Keratinocyte (primary cell): ENCODE measurements at regions not wholly inside any gene's neighbourhood (a gene's known extent, or its start where the extent isn't known, plus 50 kb on each side); places are given as distances from the start of the nearest gene placed in this dataset.
A peak's percentile ranks its signal among the peaks of the same experiment; 100 is the strongest.

Source experiments
- DNase-seq: peaks from one replicate; pipeline ENCODE4 v3.0.0-alpha.2; 2011; ENCODE audit warnings: low read depth, missing footprints, low spot score
- FAIRE-seq: peaks from 2 replicates; lab custom pipeline; 2011; peaks lifted over from hg19 to GRCh38; lab: Jason Lieb, UNC
- H2AFZ ChIP-seq: 2 replicates; pipeline ENCODE4 v1.6.0; 2012; ENCODE audit warnings: low read length, control low read depth, inconsistent platforms; ENCODE audit not compliant: control insufficient read depth
- H3K27ac ChIP-seq: 2 replicates; pipeline ENCODE4 v1.5.1; 2011; ENCODE audit warnings: low read length; ENCODE audit not compliant: control insufficient read depth, insufficient read depth
- H3K27me3 ChIP-seq: 3 replicates; pipeline ENCODE4 v1.6.0; 2011; ENCODE audit warnings: low read length; ENCODE audit not compliant: control insufficient read depth, insufficient read depth; ENCODE audit errors: extremely low read depth
- H3K36me3 ChIP-seq, 2 experiments: 2 replicates in 1 of 2; 3 replicates in 1 of 2; pipeline ENCODE4 v1.5.1; 2011; ENCODE audit warnings: low read length in 2 of 2, mild to moderate bottlenecking in 1 of 2; ENCODE audit not compliant: control insufficient read depth in 2 of 2, insufficient read depth in 2 of 2; ENCODE audit errors: extremely low read depth in 1 of 2
- H3K4me1 ChIP-seq: 3 replicates; pipeline ENCODE4 v1.5.1; 2011; ENCODE audit warnings: low read length; ENCODE audit not compliant: control insufficient read depth, insufficient read depth; ENCODE audit errors: extremely low read depth
- H3K4me2 ChIP-seq: 3 replicates; pipeline ENCODE4 v1.6.0; 2011; ENCODE audit warnings: low read depth, low read length; ENCODE audit not compliant: control insufficient read depth, insufficient read depth; ENCODE audit errors: extremely low read depth
- H3K4me3 ChIP-seq, 3 experiments: fragments of 200-600 bp in 1 of 3; sonication (generic) in 1 of 3; 2 replicates in 2 of 3; 3 replicates in 1 of 3; pipeline ENCODE4 v1.5.1; 2011 to 2016; ENCODE audit warnings: low read length in 3 of 3, mild to moderate bottlenecking in 3 of 3, control low read depth in 2 of 3, inconsistent platforms in 1 of 3, low read depth in 1 of 3, mixed read lengths in 1 of 3, mixed run types in 1 of 3, moderate library complexity in 1 of 3; ENCODE audit not compliant: control insufficient read depth in 2 of 3, insufficient read depth in 2 of 3; ENCODE audit errors: extremely low read depth in 1 of 3
- H3K79me2 ChIP-seq: 2 replicates; pipeline ENCODE4 v1.6.0; 2012; ENCODE audit warnings: low read length; ENCODE audit not compliant: control insufficient read depth, insufficient read depth
- H3K9ac ChIP-seq: 3 replicates; pipeline ENCODE4 v1.6.0; 2011; ENCODE audit warnings: low read length; ENCODE audit not compliant: control insufficient read depth, insufficient read depth; ENCODE audit errors: extremely low read depth
- H3K9me1 ChIP-seq: 3 replicates; pipeline ENCODE4 v1.6.0; 2011; ENCODE audit warnings: low read length; ENCODE audit not compliant: control insufficient read depth, insufficient read depth; ENCODE audit errors: extremely low read depth
- H3K9me3 ChIP-seq: 2 replicates; pipeline ENCODE4 v1.5.1; 2012; ENCODE audit warnings: low read depth, low read length; ENCODE audit not compliant: control insufficient read depth
- H4K20me1 ChIP-seq: 3 replicates; pipeline ENCODE4 v1.6.0; 2011; ENCODE audit warnings: low read length; ENCODE audit not compliant: control insufficient read depth, insufficient read depth; ENCODE audit errors: extremely low read depth
- CTCF ChIP-seq, 3 experiments: IDR thresholded peaks in 1 of 3; conservative IDR thresholded peaks in 1 of 3; optimal IDR thresholded peaks in 1 of 3; 2 replicates in 2 of 3; 3 replicates in 1 of 3; pipeline versions ENCODE3 to v1.5.1; 2011; ENCODE audit warnings: low read length in 3 of 3, mild to moderate bottlenecking in 3 of 3, moderate library complexity in 2 of 3, control low read depth in 1 of 3, inconsistent platforms in 1 of 3; ENCODE audit not compliant: insufficient read depth in 2 of 3; ENCODE audit errors: extremely low read depth in 1 of 3
- EZH2 ChIP-seq: IDR thresholded peaks from one replicate; pipeline ENCODE4 v1.6.1; 2012; ENCODE audit warnings: inconsistent platforms, mild to moderate bottlenecking, low read length, moderate library complexity
- dilution Hi-C: fragments of 300-500 bp; cut with MboI; formaldehyde crosslinking; loops from one replicate; pipeline ENCODE4 v1.7.0; 2020; ENCODE audit warnings: low sequenced_read_pairs; ENCODE audit not compliant: extremely low pct_ligation_motif_present

- Histone ChIP-seq H3K9me1 (no peaks in the 10 kb centered on the region), H3K4me2 (no peak overlapping the region), H3K4me3 (no peak overlapping the region), H3K4me1 (peaks cover 26% of the 10 kb centered on the region), H3K27ac (no peak overlapping the region), H3K36me3 (no peaks in the 10 kb centered on the region), H2AFZ (no peak overlapping the region), H4K20me1 (no peaks in the 10 kb centered on the region), H3K9ac (no peak overlapping the region), H3K9me3 (no peaks in the 10 kb centered on the region), H3K79me2 (no peaks in the 10 kb centered on the region), H3K27me3 (no peaks in the 10 kb centered on the region)
- FAIRE-seq (no peak), DNase-seq (no peak)
- dilution Hi-C loops: no loop called here
- TF ChIP-seq EZH2 (no peak), CTCF (optimal IDR thresholded peaks at IDR 0.05 in 1 of 3, IDR thresholded peaks at IDR 0.05 in 1 of 3, conservative IDR thresholded peaks at IDR 0.05 in 1 of 3; ENCODE audit: extremely low read depth in 1 of 3, insufficient read depth in 2 of 3, low read length in 3 of 3) (no peak)
Measured at GRCh38 chr6:4463236-4463635, 313.0 kb upstream of the CDYL start.

DNA sequence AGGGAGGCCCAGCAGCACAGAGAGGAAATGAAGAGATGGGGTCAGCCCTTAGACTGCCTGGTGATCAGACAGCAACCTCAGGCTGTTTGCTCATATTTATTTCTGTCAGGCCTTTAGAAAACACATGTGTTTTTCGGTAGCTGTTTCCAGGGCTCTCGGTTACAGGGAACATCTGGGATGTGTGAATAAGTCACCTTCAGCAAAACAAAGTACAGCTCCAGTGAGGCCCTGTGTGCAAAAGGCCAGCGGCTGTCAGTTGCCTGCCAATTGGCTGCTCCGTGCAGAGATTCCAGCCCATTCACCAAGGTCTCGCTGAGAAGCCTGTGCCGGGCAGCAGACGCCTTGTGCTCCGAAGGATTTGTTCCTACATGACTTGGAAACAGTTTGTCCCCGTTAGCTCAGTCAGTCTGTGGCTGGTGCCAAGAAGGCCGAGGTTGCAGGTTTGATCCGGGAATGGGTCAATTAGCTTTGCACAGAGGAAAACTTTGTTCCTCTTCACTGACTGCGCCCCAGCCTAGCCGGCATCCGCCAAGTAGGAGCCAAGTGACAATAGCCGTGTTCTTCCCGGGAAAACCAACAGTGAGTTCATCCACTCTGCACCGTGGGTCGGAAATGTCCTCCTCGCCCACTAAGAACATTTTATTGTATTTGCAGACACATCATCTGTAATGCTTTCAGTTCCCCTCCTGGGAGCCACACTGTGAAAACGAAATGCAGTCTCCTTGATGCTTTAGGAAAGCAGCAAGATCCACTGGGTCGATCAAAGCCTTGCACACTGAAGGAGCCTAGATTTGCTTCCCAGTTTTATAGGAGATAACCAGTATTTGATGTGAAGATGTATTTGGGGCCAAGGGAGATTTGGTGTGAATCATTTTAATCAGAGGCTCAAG is 315.4 kb upstream of the CDYL start:
- Histone ChIP-seq H3K9me1 (no peaks in the 10 kb centered on the region), H2AFZ (peak overlapping the region; percentile 67), H3K36me3 (no peaks in the 10 kb centered on the region), H3K4me1 (peaks cover 26% of the 10 kb centered on the region), H3K79me2 (no peaks in the 10 kb centered on the region), H3K9me3 (no peaks in the 10 kb centered on the region), H3K4me3 (peak overlapping the region in 1 of 3 experiments; percentile 6), H3K9ac (no peak overlapping the region), H4K20me1 (no peaks in the 10 kb centered on the region), H3K27me3 (no peaks in the 10 kb centered on the region), H3K4me2 (peak overlapping the region; percentile 46), H3K27ac (no peak overlapping the region)
- no peak for DNase-seq
- FAIRE-seq: peak; percentile 67
- TF ChIP-seq CTCF (optimal IDR thresholded peaks at IDR 0.05 in 1 of 3, IDR thresholded peaks at IDR 0.05 in 1 of 3, conservative IDR thresholded peaks at IDR 0.05 in 1 of 3; ENCODE audit: extremely low read depth in 1 of 3, insufficient read depth in 2 of 3, low read length in 3 of 3) (no peak), EZH2 (no peak)
- dilution Hi-C loops: no loop called here
